CD4-positive, alpha-beta memory T cell (primary cell): ENCODE measurements at regions not wholly inside any gene's neighbourhood (a gene's known extent, or its start where the extent isn't known, plus 50 kb on each side); places are given as distances from the start of the nearest gene placed in this dataset.
"Not testable (repeated sequence)": the region's sequence is repeated elsewhere in the genome, so short reads cannot be mapped to it uniquely, and the experiment has no call there.

Experiments
- CTCF ChIA-PET: fragments of 350-600 bp; sonication (Branson Sonifier 250); formaldehyde crosslinking; loops from one replicate; lab custom pipeline; 2021; ENCODE audit warnings: inconsistent platforms; ENCODE audit not compliant: partially characterized antibody; lab: Charles Lee
- POLR2A ChIA-PET: fragments of 350-600 bp; sonication (Branson Sonifier 250); formaldehyde crosslinking; loops from one replicate; lab custom pipeline; 2021; ENCODE audit not compliant: partially characterized antibody; lab: Charles Lee
- DNase-seq, 5 donors: peaks; one replicate each; pipeline versions ENCODE4 v3.0.0 to v3.0.0-alpha.2; 2020 to 2022; ENCODE audit warnings: mixed read lengths in 1 of 5
- H3K27ac ChIP-seq: one replicate; pipeline ENCODE4 v1.7.0; 2013; ENCODE audit warnings: low read depth, low read length
- H3K27me3 ChIP-seq: 2 replicates; pipeline ENCODE4 v1.7.0; 2013; ENCODE audit warnings: mild to moderate bottlenecking, low read length, moderate library complexity; ENCODE audit not compliant: insufficient read depth
- H3K36me3 ChIP-seq: 2 replicates; pipeline ENCODE4 v1.7.0; 2013; ENCODE audit warnings: mild to moderate bottlenecking, low read length, moderate library complexity; ENCODE audit not compliant: insufficient read depth
- H3K4me1 ChIP-seq: 2 replicates; pipeline ENCODE4 v1.7.0; 2013; ENCODE audit warnings: mild to moderate bottlenecking, low read length, moderate library complexity; ENCODE audit not compliant: insufficient read depth
- H3K4me3 ChIP-seq, 2 donors: one replicate each; pipeline ENCODE4 v1.7.0; 2013; ENCODE audit warnings: low read length in 2 of 2, mild to moderate bottlenecking in 1 of 2
- H3K9me3 ChIP-seq, 2 donors: one replicate each; pipeline ENCODE4 v1.7.0; 2013; ENCODE audit warnings: low read length in 2 of 2, control low read depth in 1 of 2; ENCODE audit not compliant: control insufficient read depth in 1 of 2
- H3K27ac Mint-ChIP-seq, 7 donors: one replicate each; pipeline ENCODE4 v1.8.0; 2020 to 2021; ENCODE audit warnings: mixed read lengths in 7 of 7, mild to moderate bottlenecking in 6 of 7, inconsistent platforms in 3 of 7, moderate library complexity in 3 of 7
- H3K27me3 Mint-ChIP-seq, 2 donors: one replicate each; pipeline ENCODE4 v1.8.0; 2020 to 2021; ENCODE audit warnings: mixed read lengths in 2 of 2
- H3K36me3 Mint-ChIP-seq, 2 donors: one replicate each; pipeline ENCODE4 v1.8.0; 2020 to 2021; ENCODE audit warnings: mixed read lengths in 2 of 2, inconsistent platforms in 1 of 2, mild to moderate bottlenecking in 1 of 2
- H3K4me1 Mint-ChIP-seq, 4 donors: one replicate each; pipeline ENCODE4 v1.8.0; 2020 to 2021; ENCODE audit warnings: mixed read lengths in 4 of 4, mild to moderate bottlenecking in 1 of 4
- H3K4me3 Mint-ChIP-seq, 8 donors: one replicate each; pipeline ENCODE4 v1.8.0; 2020 to 2021; ENCODE audit warnings: mixed read lengths in 8 of 8, mild to moderate bottlenecking in 7 of 8, moderate library complexity in 6 of 8, inconsistent platforms in 3 of 8
- H3K9me3 Mint-ChIP-seq, 8 donors: one replicate each; pipeline ENCODE4 v1.8.0; 2020 to 2021; ENCODE audit warnings: mixed read lengths in 8 of 8, mild to moderate bottlenecking in 5 of 8, inconsistent platforms in 3 of 8, moderate library complexity in 1 of 8
- intact Hi-C: fragments of 100-400 bp; cut with micrococcal nuclease; formaldehyde crosslinking; loops from one replicate; pipeline ENCODE4 v1.15.1; 2023

- intact Hi-C loops, result no loop called here
- Histone ChIP-seq H3K4me1 (no peaks in the 10 kb centered on the region), H3K9me3 (no peaks in the 10 kb centered on the region), H3K4me3 (no peak overlapping the region), H3K27me3 (no peaks in the 10 kb centered on the region), H3K36me3 (no peaks in the 10 kb centered on the region), H3K27ac (no peak overlapping the region)
- ChIA-PET POLR2A (no interaction called here), CTCF (no interaction called here)
- Mint-ChIP-seq H3K9me3 (peaks cover 0 to 13% (median 5%) of the 10 kb centered on the region in 8 donors), H3K27ac (no peak overlapping the region), H3K4me1 (no peaks in the 10 kb centered on the region), H3K36me3 (no peaks in the 10 kb centered on the region), H3K27me3 (peaks cover 0 to 1% of the 10 kb centered on the region in 2 donors), H3K4me3 (no peak overlapping the region)
- no peak for DNase-seq
These were observed 1004.1 kb upstream of the EDIL3 start for GRCh38 chr5:85388770-85389169.

GRCh38 chr5:85392309-85392708 is 1007.6 kb upstream of the EDIL3 start:
- CTCF ChIA-PET, H3K9me3 Mint-ChIP-seq, H3K27me3 ChIP-seq, H3K27me3 Mint-ChIP-seq, POLR2A ChIA-PET, H3K27ac ChIP-seq, H3K9me3 ChIP-seq, H3K4me1 ChIP-seq, DNase-seq, H3K36me3 Mint-ChIP-seq, intact Hi-C loops, H3K4me3 Mint-ChIP-seq, H3K4me1 Mint-ChIP-seq, H3K36me3 ChIP-seq, H3K4me3 ChIP-seq: not testable (repeated sequence)
- peak overlapping the region in 1 of 7 donors; percentile 19 for H3K27ac Mint-ChIP-seq

- H3K36me3 ChIP-seq, result no peaks in the 10 kb centered on the region
- intact Hi-C loops, result no loop called here
- peaks cover 0 to 10% (median 4%) of the 10 kb centered on the region in 8 donors for H3K9me3 Mint-ChIP-seq
- no peaks in the 10 kb centered on the region for H3K9me3 ChIP-seq
- H3K27ac ChIP-seq, result no peak overlapping the region
- ChIA-PET POLR2A (no interaction called here), CTCF (no interaction called here)
- H3K27ac Mint-ChIP-seq, result no peak overlapping the region
- no peak overlapping the region for H3K4me3 Mint-ChIP-seq
- H3K27me3 ChIP-seq, result no peaks in the 10 kb centered on the region
- H3K4me3 ChIP-seq, result no peak overlapping the region
- H3K36me3 Mint-ChIP-seq, result no peaks in the 10 kb centered on the region
- H3K4me1 Mint-ChIP-seq, result no peaks in the 10 kb centered on the region
- no peaks in the 10 kb centered on the region for H3K4me1 ChIP-seq
- DNase-seq, result no peak
- no peaks in the 10 kb centered on the region for H3K27me3 Mint-ChIP-seq
These were observed 1010.8 kb upstream of the EDIL3 start for GRCh38 chr5:85395526-85395925.

GRCh38 chr5:85397451-85397850 is 1012.8 kb upstream of the EDIL3 start:
- Mint-ChIP-seq H3K27ac (no peak overlapping the region), H3K4me3 (no peak overlapping the region), H3K36me3 (no peaks in the 10 kb centered on the region), H3K27me3 (no peaks in the 10 kb centered on the region), H3K4me1 (no peaks in the 10 kb centered on the region), H3K9me3 (peaks cover 0 to 13% (median 4%) of the 10 kb centered on the region in 8 donors)
- H3K9me3 ChIP-seq, result no peaks in the 10 kb centered on the region
- H3K4me3 ChIP-seq, result no peak overlapping the region
- H3K27ac ChIP-seq, result no peak overlapping the region
- no peaks in the 10 kb centered on the region for H3K4me1 ChIP-seq
- H3K36me3 ChIP-seq, result no peaks in the 10 kb centered on the region
- DNase-seq, result no peak
- intact Hi-C loops, result no loop called here
- no peaks in the 10 kb centered on the region for H3K27me3 ChIP-seq
- ChIA-PET CTCF (no interaction called here), POLR2A (no interaction called here)

GRCh38 chr5:85428426-85428934 is 1043.8 kb upstream of the EDIL3 start:
- DNase-seq, result no peak
- intact Hi-C loops, result no loop called here
- Histone ChIP-seq H3K9me3 (no peaks in the 10 kb centered on the region), H3K27ac (no peak overlapping the region), H3K4me1 (no peaks in the 10 kb centered on the region), H3K36me3 (no peaks in the 10 kb centered on the region), H3K4me3 (no peak overlapping the region), H3K27me3 (no peaks in the 10 kb centered on the region)
- Mint-ChIP-seq H3K36me3 (no peaks in the 10 kb centered on the region), H3K27me3 (no peaks in the 10 kb centered on the region), H3K27ac (no peak overlapping the region), H3K9me3 (peaks cover 0 to 20% (median 4%) of the 10 kb centered on the region in 8 donors), H3K4me3 (no peak overlapping the region), H3K4me1 (no peaks in the 10 kb centered on the region)
- ChIA-PET CTCF (interaction anchor here (0.9 kb wide), 1 partner anchor 19 kb away, joined by 3 read pairs; no protein-coding TSS in a partner anchor), POLR2A (no interaction called here)

- H3K27me3 ChIP-seq, intact Hi-C loops, H3K4me1 Mint-ChIP-seq, H3K27ac ChIP-seq, H3K9me3 ChIP-seq, DNase-seq, H3K36me3 ChIP-seq, H3K4me3 Mint-ChIP-seq, H3K4me3 ChIP-seq, POLR2A ChIA-PET, CTCF ChIA-PET, H3K36me3 Mint-ChIP-seq, H3K27me3 Mint-ChIP-seq, H3K4me1 ChIP-seq, H3K27ac Mint-ChIP-seq: not testable (repeated sequence)
- H3K9me3 Mint-ChIP-seq, result peaks cover 0 to 23% (median 8%) of the 10 kb centered on the region in 8 donors
These were observed 1047.0 kb upstream of the EDIL3 start for GRCh38 chr5:85431726-85432125.

- ChIA-PET POLR2A (no interaction called here), CTCF (no interaction called here)
- Mint-ChIP-seq H3K9me3 (peaks cover 0 to 13% (median under 1%) of the 10 kb centered on the region in 8 donors), H3K4me1 (no peaks in the 10 kb centered on the region), H3K4me3 (no peak overlapping the region), H3K27me3 (no peaks in the 10 kb centered on the region), H3K27ac (no peak overlapping the region), H3K36me3 (no peaks in the 10 kb centered on the region)
- Histone ChIP-seq H3K36me3 (no peaks in the 10 kb centered on the region), H3K27me3 (no peaks in the 10 kb centered on the region), H3K4me1 (no peaks in the 10 kb centered on the region), H3K4me3 (no peak overlapping the region), H3K9me3 (no peaks in the 10 kb centered on the region), H3K27ac (no peak overlapping the region)
- no peak for DNase-seq
- intact Hi-C loops, result no loop called here
These were observed 1056.5 kb upstream of the EDIL3 start for GRCh38 chr5:85441156-85441555.

GRCh38 chr5:85441853-85442252 is 1057.2 kb upstream of the EDIL3 start:
- no peak overlapping the region for H3K4me3 ChIP-seq
- H3K9me3 Mint-ChIP-seq, result peaks cover 0 to 13% (median 0%) of the 10 kb centered on the region in 8 donors
- POLR2A ChIA-PET, result no interaction called here

More at GRCh38 chr5:85441853-85442252, 1057.2 kb upstream of the EDIL3 start:
- intact Hi-C loops, result no loop called here
- Histone ChIP-seq H3K36me3 (no peaks in the 10 kb centered on the region), H3K4me1 (no peaks in the 10 kb centered on the region), H3K9me3 (no peaks in the 10 kb centered on the region), H3K27me3 (no peaks in the 10 kb centered on the region), H3K27ac (no peak overlapping the region)
- CTCF ChIA-PET, result no interaction called here
- H3K27ac Mint-ChIP-seq, result no peak overlapping the region
- no peaks in the 10 kb centered on the region for H3K36me3 Mint-ChIP-seq
- DNase-seq, result no peak
- no peak overlapping the region for H3K4me3 Mint-ChIP-seq
- H3K4me1 Mint-ChIP-seq, result no peaks in the 10 kb centered on the region
- no peaks in the 10 kb centered on the region for H3K27me3 Mint-ChIP-seq
